ENCODE measurements at regions not wholly inside any gene's neighbourhood (a gene's known extent, or its start where the extent isn't known, plus 50 kb on each side); places are given as distances from the start of the nearest gene placed in this dataset.
"Not testable (repeated sequence)": the region's sequence is repeated elsewhere in the genome, so short reads cannot be mapped to it uniquely, and the experiment has no call there.

DNA sequence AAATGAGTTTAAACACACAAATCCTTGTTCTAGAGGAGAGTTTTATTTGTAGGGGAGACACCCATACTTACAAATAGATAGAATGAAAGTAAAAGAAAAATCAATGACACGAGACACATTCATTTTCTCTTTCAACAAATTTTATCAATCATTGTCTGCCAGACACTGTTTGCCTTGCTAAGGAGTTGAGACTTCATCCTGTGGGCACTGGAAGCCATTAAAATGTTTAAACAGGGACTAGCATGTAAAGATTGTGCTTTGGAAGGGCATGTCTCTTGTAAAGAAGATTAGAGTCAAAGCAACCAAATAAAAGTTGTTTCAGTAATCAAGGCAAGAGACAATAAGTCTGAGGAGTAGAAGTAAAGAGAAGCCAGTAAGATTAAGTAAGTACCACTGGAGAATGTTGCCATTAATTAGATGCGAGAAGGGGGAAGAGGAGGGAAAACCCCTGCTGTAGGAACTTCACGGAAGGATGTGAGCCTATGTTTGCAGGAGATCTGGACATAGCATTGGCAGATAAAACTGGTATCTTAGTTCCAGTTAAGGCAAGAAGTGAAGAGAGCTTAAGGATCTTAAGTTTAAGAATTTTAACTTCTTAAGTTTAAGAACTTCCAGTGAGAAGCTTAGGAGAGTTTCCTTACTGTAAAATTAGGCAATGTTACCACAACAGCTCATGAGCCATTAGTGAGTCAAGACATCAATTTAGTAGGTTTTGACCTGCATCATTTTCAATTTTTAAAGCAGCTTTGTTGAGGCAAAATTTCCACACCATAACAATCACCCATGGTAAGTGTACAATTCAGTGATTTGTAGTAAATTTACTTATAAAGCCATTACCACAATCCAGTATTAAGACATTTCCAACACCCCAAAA is 117.0 kb upstream of the UST start:
- intact Hi-C loops (cut with micrococcal nuclease), result no loop called here
- 85% methylated on average over 2 of the region's 3 CpGs for WGBS (ENCODE audit: insufficient coverage)
- H3K27me3 Mint-ChIP-seq (ENCODE audit: low read depth in 2 of 2), result peaks cover 3 to 5% of the 10 kb centered on the region in 2 donors

DNA sequence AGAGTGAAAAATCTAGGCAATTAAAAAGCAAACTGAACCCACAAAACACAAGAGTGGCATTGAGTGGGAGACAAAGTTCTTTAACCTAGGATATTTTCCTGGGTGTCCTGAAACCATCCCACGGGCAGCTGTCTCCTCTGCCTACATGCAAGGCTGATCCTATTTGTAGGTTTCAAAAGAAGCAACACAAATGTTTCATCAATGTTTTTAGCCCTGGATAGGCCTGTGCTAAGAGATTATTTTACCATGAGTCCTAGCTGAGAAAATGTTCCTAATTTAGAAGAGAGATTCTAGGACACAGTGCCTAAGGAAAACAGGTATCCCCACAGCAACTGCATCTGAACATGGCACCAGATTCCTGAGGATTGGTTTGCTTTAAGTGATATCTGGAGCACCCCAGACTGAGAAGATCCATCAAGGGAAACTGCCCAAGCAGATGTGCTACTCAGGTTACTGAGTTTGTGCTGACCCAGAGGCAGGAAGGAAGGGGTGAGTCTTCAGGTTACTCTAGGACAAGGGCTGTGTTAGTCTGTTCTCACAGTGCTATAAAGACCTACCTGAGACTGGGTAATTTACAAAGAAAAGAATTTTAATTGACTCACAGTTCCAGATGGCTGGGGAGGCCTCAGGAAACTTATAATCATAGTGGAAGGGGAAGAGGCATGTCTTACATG is 111.6 kb upstream of the UST start:
- Mint-ChIP-seq H3K4me3 (no peak overlapping the region), H3K4me1 (no peaks in the 10 kb centered on the region), H3K9me3 (no peaks in the 10 kb centered on the region), H3K27me3 (ENCODE audit: low read depth in 2 of 2) (peaks cover 0 to 3% of the 10 kb centered on the region in 2 donors), H3K27ac (no peak overlapping the region), H3K36me3 (no peaks in the 10 kb centered on the region)
- ATAC-seq, result no peak
- TF ChIP-seq, protein P1, sequence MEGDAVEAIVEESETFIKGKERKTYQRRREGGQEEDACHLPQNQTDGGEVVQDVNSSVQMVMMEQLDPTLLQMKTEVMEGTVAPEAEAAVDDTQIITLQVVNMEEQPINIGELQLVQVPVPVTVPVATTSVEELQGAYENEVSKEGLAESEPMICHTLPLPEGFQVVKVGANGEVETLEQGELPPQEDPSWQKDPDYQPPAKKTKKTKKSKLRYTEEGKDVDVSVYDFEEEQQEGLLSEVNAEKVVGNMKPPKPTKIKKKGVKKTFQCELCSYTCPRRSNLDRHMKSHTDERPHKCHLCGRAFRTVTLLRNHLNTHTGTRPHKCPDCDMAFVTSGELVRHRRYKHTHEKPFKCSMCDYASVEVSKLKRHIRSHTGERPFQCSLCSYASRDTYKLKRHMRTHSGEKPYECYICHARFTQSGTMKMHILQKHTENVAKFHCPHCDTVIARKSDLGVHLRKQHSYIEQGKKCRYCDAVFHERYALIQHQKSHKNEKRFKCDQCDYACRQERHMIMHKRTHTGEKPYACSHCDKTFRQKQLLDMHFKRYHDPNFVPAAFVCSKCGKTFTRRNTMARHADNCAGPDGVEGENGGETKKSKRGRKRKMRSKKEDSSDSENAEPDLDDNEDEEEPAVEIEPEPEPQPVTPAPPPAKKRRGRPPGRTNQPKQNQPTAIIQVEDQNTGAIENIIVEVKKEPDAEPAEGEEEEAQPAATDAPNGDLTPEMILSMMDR (IDR thresholded peaks at IDR 0.05), result no peak
- H3K9me3 ChIP-seq (ENCODE audit: control insufficient read depth, insufficient read depth, low read length), result no peaks in the 10 kb centered on the region
- H3K4me3 ChIP-seq (ENCODE audit: low read length), result no peak overlapping the region
- WGBS (ENCODE audit: insufficient coverage), result 100% methylated on average over 1 of the region's 1 CpG
- no peaks in the 10 kb centered on the region for H3K36me3 ChIP-seq (ENCODE audit: control insufficient read depth, insufficient read depth, low read length)
- H3K27me3 ChIP-seq (ENCODE audit: control insufficient read depth, insufficient read depth, low read length), result no peaks in the 10 kb centered on the region
- intact Hi-C loops (cut with micrococcal nuclease), result no loop called here
- no peak for DNase-seq
- no peaks in the 10 kb centered on the region for H3K4me1 ChIP-seq (ENCODE audit: control insufficient read depth, insufficient read depth, low read length)
- H3K27ac ChIP-seq (ENCODE audit: low read length), result no peak overlapping the region

More for the DNA sequence above, 117.0 kb upstream of the UST start:
- no peak overlapping the region for H3K27ac Mint-ChIP-seq
- DNase-seq (no peak), ATAC-seq (no peak)
- Histone ChIP-seq H3K4me3 (ENCODE audit: low read length) (no peak overlapping the region), H3K36me3 (ENCODE audit: control insufficient read depth, insufficient read depth, low read length) (no peaks in the 10 kb centered on the region), H3K27ac (ENCODE audit: low read length) (no peak overlapping the region), H3K4me1 (ENCODE audit: control insufficient read depth, insufficient read depth, low read length) (no peaks in the 10 kb centered on the region), H3K27me3 (ENCODE audit: control insufficient read depth, insufficient read depth, low read length) (no peaks in the 10 kb centered on the region), H3K9me3 (ENCODE audit: control insufficient read depth, insufficient read depth, low read length) (no peaks in the 10 kb centered on the region)
- no peaks in the 10 kb centered on the region for H3K4me1 Mint-ChIP-seq
- TF ChIP-seq, protein P1 (IDR thresholded peaks at IDR 0.05), result no peak
- H3K9me3 Mint-ChIP-seq, result no peaks in the 10 kb centered on the region
- no peak overlapping the region for H3K4me3 Mint-ChIP-seq
- H3K36me3 Mint-ChIP-seq, result no peaks in the 10 kb centered on the region

DNA sequence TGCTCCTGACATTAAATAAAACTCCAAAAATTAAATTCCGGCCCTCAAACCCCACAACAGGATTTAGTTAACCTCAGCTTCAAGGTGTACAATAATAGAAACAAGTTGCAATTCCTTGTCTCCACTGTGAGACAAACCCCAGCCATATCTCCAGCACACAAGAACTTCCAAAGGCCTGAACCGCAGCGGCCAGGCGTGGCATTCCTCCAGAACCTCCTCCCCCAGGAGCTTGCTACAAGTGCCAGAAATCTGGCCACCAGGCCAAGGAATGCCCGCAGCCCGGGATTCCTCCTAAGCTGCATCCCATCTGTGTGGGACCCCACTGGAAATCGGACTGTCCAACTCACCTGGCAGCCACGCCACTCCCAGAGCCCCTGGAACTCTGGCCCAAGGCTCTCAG is 105.0 kb upstream of the UST start:
- H3K9me3 Mint-ChIP-seq; intact Hi-C loops (cut with micrococcal nuclease); H3K27ac ChIP-seq (ENCODE audit: low read length); DNase-seq; H3K36me3 ChIP-seq (ENCODE audit: control insufficient read depth, insufficient read depth, low read length); H3K4me1 ChIP-seq (ENCODE audit: control insufficient read depth, insufficient read depth, low read length); H3K27ac Mint-ChIP-seq; H3K27me3 ChIP-seq (ENCODE audit: control insufficient read depth, insufficient read depth, low read length); H3K36me3 Mint-ChIP-seq; H3K4me1 Mint-ChIP-seq; H3K4me3 ChIP-seq (ENCODE audit: low read length); H3K9me3 ChIP-seq (ENCODE audit: control insufficient read depth, insufficient read depth, low read length); H3K4me3 Mint-ChIP-seq; ATAC-seq: not testable (repeated sequence)
- H3K27me3 Mint-ChIP-seq (ENCODE audit: low read depth in 2 of 2), result peaks cover 0 to 17% of the 10 kb centered on the region in 2 donors
- 83% methylated on average over 8 of the region's 8 CpGs for WGBS (ENCODE audit: insufficient coverage)

DNA sequence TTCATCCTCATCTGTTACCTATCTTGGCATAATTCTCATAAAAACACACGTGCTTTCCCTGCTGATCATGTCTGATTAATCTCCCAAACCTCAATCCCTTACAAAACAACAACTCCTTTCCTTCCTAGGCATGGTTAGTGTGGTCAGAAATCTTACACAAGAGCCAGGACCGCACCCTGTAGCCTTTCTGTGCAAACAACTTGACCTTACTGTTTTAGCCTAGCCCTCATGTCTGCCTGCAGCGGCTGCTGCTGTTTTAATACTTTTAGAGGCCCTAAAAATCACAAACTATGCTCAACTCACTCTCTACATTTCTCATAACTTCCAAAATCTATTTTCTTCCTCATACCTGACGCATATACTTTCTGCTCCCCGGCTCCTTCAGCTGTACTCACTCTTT is 103.6 kb upstream of the UST start:
- H3K9me3 Mint-ChIP-seq; H3K27me3 ChIP-seq (ENCODE audit: control insufficient read depth, insufficient read depth, low read length); ATAC-seq; H3K36me3 ChIP-seq (ENCODE audit: control insufficient read depth, insufficient read depth, low read length); DNase-seq; H3K27ac Mint-ChIP-seq; H3K27ac ChIP-seq (ENCODE audit: low read length); H3K36me3 Mint-ChIP-seq; H3K4me3 ChIP-seq (ENCODE audit: low read length); H3K4me1 ChIP-seq (ENCODE audit: control insufficient read depth, insufficient read depth, low read length); H3K4me1 Mint-ChIP-seq; H3K9me3 ChIP-seq (ENCODE audit: control insufficient read depth, insufficient read depth, low read length); intact Hi-C loops (cut with micrococcal nuclease); H3K4me3 Mint-ChIP-seq: not testable (repeated sequence)
- 81% methylated on average over 3 of the region's 5 CpGs for WGBS (ENCODE audit: insufficient coverage)
- H3K27me3 Mint-ChIP-seq (ENCODE audit: low read depth in 2 of 2), result peaks cover 0 to 17% of the 10 kb centered on the region in 2 donors

DNA sequence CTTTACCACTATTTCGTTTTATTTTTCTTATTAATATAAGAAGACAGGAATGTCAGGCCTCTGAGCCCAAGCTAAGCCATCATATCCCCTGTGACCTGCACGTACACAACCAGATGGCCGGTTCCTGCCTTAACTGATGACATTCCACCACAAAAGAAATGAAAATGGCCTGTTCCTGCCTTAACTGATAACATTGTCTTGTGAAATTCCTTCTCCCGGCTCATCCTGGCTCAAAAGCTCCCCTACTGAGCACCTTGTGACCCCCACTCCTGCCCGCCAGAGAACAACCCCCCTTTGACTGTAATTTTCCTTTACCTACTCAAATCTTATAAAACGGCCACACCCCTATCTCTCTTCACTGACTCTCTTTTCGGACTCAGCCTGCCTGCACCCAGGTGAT is 101.8 kb upstream of the UST start:
- intact Hi-C loops (cut with micrococcal nuclease); H3K4me1 Mint-ChIP-seq; H3K4me3 ChIP-seq (ENCODE audit: low read length); ATAC-seq; H3K27ac Mint-ChIP-seq; H3K4me3 Mint-ChIP-seq; H3K9me3 Mint-ChIP-seq; DNase-seq; H3K27ac ChIP-seq (ENCODE audit: low read length); H3K36me3 ChIP-seq (ENCODE audit: control insufficient read depth, insufficient read depth, low read length); H3K27me3 ChIP-seq (ENCODE audit: control insufficient read depth, insufficient read depth, low read length); H3K9me3 ChIP-seq (ENCODE audit: control insufficient read depth, insufficient read depth, low read length); H3K36me3 Mint-ChIP-seq; H3K4me1 ChIP-seq (ENCODE audit: control insufficient read depth, insufficient read depth, low read length): not testable (repeated sequence)
- 92% methylated on average over 4 of the region's 7 CpGs for WGBS (ENCODE audit: insufficient coverage)
- H3K27me3 Mint-ChIP-seq (ENCODE audit: low read depth in 2 of 2), result peaks cover 4 to 30% of the 10 kb centered on the region in 2 donors

Measured in natural killer cell (primary cell).